Colonic mucosa (tissue), 4 donors: ENCODE measurements at regions not wholly inside any gene's neighbourhood (a gene's known extent, or its start where the extent isn't known, plus 50 kb on each side); places are given as distances from the start of the nearest gene placed in this dataset.

ENCODE experiments used
- DNase-seq: peaks from one replicate; pipeline ENCODE4 v3.0.0-alpha.2; 2020
- H3K27ac ChIP-seq: fragments of 200-600 bp; one replicate; pipeline ENCODE4 v1.8.0; 2021
- H3K27me3 ChIP-seq: fragments of 200-600 bp; one replicate; pipeline ENCODE4 v1.8.0; 2021
- H3K36me3 ChIP-seq: fragments of 200-600 bp; one replicate; pipeline ENCODE4 v1.8.0; 2021
- H3K4me1 ChIP-seq: fragments of 200-600 bp; one replicate; pipeline ENCODE4 v1.8.0; 2021; ENCODE audit warnings: mild to moderate bottlenecking
- H3K4me3 ChIP-seq: fragments of 200-600 bp; one replicate; pipeline ENCODE4 v1.8.0; 2021
- H3K9ac ChIP-seq, 2 donors: one replicate each; pipeline ENCODE4 v1.7.0; 2013; ENCODE audit warnings: control low read depth in 2 of 2, low read depth in 2 of 2, low read length in 2 of 2
- H3K9me3 ChIP-seq: fragments of 200-600 bp; one replicate; pipeline ENCODE4 v1.8.0; 2021
- CTCF ChIP-seq: fragments of 200-600 bp; IDR thresholded peaks from one replicate; pipeline ENCODE4 v1.8.0; 2022; ENCODE audit warnings: antibody characterized with exemption, mild to moderate bottlenecking
- intact Hi-C: fragments of 100-400 bp; cut with DNase I; formaldehyde crosslinking; loops from one replicate; pipeline ENCODE4 v1.14.1; 2022
- donor health status: healthy.
- donor health status: DM: no; HTN: no; CAD: no.
- donor health status: DM: no; HTN: no; CAD: no.

- Histone ChIP-seq H3K27me3 (no peaks in the 10 kb centered on the region), H3K4me3 (no peak overlapping the region), H3K27ac (no peak overlapping the region), H3K4me1 (no peaks in the 10 kb centered on the region), H3K36me3 (no peaks in the 10 kb centered on the region), H3K9me3 (no peaks in the 10 kb centered on the region), H3K9ac (no peak overlapping the region)
- DNase-seq: no peak
- no peak for TF ChIP-seq CTCF
- intact Hi-C loops: no loop called here
These were observed 50.2 kb upstream of the ELK3 start for GRCh38 chr12:96143827-96144565.
